ENCODE measurements at regions not wholly inside any gene's neighbourhood (a gene's known extent, or its start where the extent isn't known, plus 50 kb on each side); places are given as distances from the start of the nearest gene placed in this dataset.

DNA sequence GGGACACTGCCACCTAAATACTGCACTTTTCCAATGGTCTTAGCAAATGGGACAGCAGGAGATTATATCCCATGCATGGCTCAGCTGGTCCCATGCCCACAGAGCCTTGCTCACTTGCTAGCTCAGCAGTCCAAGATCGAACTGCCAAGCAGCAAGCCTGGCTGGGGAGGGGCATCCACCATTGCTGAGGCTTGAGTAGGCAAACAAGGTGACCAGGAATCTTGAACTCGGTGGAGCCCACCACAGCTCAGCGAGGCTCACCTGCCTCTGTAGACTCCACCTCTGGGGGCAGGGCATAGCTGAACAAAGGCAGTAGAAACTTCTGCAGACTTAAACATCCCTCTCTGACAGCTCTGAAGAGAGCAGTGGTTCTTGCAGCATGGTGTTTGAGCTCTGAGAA is 370.8 kb upstream of the MGAT4C start:
- TF ChIP-seq, protein P1, sequence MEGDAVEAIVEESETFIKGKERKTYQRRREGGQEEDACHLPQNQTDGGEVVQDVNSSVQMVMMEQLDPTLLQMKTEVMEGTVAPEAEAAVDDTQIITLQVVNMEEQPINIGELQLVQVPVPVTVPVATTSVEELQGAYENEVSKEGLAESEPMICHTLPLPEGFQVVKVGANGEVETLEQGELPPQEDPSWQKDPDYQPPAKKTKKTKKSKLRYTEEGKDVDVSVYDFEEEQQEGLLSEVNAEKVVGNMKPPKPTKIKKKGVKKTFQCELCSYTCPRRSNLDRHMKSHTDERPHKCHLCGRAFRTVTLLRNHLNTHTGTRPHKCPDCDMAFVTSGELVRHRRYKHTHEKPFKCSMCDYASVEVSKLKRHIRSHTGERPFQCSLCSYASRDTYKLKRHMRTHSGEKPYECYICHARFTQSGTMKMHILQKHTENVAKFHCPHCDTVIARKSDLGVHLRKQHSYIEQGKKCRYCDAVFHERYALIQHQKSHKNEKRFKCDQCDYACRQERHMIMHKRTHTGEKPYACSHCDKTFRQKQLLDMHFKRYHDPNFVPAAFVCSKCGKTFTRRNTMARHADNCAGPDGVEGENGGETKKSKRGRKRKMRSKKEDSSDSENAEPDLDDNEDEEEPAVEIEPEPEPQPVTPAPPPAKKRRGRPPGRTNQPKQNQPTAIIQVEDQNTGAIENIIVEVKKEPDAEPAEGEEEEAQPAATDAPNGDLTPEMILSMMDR (IDR thresholded peaks at IDR 0.05; ENCODE audit: poor library complexity, severe bottlenecking), result no peak
- TF ChIP-seq EZH2 (IDR thresholded peaks at IDR 0.05; ENCODE audit: borderline replicate concordance, insufficient read depth, low read length, poor library complexity, severe bottlenecking) (no peak), POLR2AphosphoS5 (IDR thresholded peaks at IDR 0.05) (no peak), RAD21 (conservative IDR thresholded peaks at IDR 0.05) (no peak), TAF1 (IDR thresholded peaks at IDR 0.05; ENCODE audit: low read depth) (no peak)
- TF ChIP-seq, protein P2, sequence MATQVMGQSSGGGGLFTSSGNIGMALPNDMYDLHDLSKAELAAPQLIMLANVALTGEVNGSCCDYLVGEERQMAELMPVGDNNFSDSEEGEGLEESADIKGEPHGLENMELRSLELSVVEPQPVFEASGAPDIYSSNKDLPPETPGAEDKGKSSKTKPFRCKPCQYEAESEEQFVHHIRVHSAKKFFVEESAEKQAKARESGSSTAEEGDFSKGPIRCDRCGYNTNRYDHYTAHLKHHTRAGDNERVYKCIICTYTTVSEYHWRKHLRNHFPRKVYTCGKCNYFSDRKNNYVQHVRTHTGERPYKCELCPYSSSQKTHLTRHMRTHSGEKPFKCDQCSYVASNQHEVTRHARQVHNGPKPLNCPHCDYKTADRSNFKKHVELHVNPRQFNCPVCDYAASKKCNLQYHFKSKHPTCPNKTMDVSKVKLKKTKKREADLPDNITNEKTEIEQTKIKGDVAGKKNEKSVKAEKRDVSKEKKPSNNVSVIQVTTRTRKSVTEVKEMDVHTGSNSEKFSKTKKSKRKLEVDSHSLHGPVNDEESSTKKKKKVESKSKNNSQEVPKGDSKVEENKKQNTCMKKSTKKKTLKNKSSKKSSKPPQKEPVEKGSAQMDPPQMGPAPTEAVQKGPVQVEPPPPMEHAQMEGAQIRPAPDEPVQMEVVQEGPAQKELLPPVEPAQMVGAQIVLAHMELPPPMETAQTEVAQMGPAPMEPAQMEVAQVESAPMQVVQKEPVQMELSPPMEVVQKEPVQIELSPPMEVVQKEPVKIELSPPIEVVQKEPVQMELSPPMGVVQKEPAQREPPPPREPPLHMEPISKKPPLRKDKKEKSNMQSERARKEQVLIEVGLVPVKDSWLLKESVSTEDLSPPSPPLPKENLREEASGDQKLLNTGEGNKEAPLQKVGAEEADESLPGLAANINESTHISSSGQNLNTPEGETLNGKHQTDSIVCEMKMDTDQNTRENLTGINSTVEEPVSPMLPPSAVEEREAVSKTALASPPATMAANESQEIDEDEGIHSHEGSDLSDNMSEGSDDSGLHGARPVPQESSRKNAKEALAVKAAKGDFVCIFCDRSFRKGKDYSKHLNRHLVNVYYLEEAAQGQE (IDR thresholded peaks at IDR 0.05; ENCODE audit: borderline replicate concordance), result no peak

Data from neural cell (in vitro differentiated cells).